HUDEP-2 (cell line): ENCODE measurements at regions not wholly inside any gene's neighbourhood (a gene's known extent, or its start where the extent isn't known, plus 50 kb on each side); places are given as distances from the start of the nearest gene placed in this dataset.
"Not testable (repeated sequence)": the region's sequence is repeated elsewhere in the genome, so short reads cannot be mapped to it uniquely, and the experiment has no call there.

Source experiments
- DNase-seq, 76 experiments: peaks; one replicate each; lab custom pipeline; 2025; ENCODE audit not compliant: unreplicated experiment in 76 of 76; lab: John Stamatoyannopoulos, UW

DNA sequence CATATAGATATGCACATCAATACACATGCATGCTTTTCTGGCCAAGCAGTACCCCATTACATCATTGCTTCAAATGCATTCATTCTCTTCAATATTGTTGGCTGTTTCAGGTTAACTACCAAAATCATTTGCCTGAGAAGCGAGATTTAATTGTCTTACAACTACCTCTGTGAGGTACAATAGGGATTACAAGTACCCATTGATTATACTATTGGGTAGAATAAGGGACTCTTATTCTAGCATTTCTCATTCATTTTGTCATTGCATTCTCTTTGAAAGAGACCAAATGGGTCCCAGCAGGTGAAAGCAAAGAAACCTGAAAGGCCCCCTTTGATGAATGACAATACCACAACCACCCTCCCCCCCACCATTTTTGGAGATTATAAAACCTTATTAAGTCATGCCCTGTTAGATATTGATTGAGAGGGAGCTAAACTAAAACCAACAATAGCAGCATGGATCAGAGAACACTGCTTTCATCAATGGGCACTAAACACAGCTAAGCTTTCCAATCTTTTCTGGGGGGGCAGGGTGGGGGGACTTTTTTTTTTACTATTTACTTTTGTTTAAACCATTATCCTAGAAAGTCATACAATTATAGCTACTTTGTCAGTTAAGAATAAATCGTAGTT lies 375.0 kb upstream of the CCNH start:
- DNase-seq: no peak

DNA sequence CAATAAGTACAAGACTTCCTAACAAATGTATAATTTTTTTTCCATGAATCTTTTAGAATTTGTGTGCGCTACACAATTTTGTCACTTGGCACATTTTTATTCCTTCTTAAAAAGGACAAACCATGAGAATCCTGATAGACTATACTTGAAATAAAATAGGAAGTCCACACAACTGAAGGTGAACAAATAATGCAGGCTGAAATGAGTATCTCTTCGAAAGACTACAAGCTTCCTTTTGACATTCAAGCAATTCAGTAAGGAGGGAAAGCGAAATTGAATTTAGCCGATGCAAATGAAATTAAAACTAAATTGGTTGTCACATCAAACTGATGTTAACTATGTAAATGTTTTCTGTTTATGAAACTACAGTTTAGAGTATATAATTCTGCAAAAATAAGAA lies 374.4 kb upstream of the CCNH start:
- DNase-seq: no peak

GRCh38 chr5:87786471-87786870 lies 373.7 kb upstream of the CCNH start:
- DNase-seq: no peak

GRCh38 chr5:87785554-87786335 lies 373.0 kb upstream of the CCNH start:
- DNase-seq: no peak

GRCh38 chr5:87784879-87785495 lies 372.3 kb upstream of the CCNH start:
- DNase-seq: no peak

- no peak for DNase-seq
Observed at GRCh38 chr5:87784311-87784710, 371.6 kb upstream of the CCNH start.

GRCh38 chr5:87782916-87783315 lies 370.2 kb upstream of the CCNH start:
- no peak for DNase-seq

DNA sequence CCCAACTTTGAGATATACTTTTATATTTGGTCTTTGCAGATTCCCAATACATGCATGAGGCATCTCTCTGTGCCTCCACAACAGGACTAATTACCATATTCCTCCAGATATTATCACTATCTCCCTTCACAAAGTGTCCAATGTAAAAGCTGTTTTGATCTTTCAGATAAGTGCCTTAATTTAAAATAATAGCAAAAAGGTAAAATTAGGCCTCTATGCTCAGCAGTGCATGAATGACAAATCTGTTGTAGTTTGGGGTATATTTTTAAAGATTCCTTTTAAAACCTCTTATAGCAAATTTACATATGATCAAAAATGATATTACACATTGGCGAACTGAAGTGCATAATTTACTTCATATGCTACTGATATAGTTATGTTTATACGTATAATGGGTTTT lies 369.2 kb upstream of the CCNH start:
- DNase-seq: no peak

- peak in 67 of 76 experiments; percentile 0 to 74 (median 41) for DNase-seq
Observed at GRCh38 chr5:87780831-87781760, 368.4 kb upstream of the CCNH start.

DNA sequence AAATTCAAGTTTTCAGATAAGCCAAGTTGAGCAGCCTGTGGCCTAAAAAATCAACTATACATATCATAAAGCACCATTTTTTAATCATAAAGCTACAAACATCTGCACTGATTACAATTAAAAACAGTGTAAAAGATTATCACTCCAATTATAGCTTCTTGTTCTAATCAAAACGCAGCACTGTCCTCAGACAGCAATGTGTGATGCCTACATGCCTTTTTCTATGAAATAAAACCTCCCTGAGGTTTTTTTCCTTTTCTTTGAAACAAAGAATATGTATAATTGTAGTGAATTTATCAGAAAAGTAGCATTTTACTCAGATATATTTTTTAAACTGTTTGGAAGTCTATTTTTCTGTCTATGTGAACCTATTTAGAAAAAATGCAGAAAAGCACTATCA lies 366.1 kb upstream of the CCNH start:
- no peak for DNase-seq

- no peak for DNase-seq
Observed at GRCh38 chr5:87777877-87778276, 365.1 kb upstream of the CCNH start.

DNA sequence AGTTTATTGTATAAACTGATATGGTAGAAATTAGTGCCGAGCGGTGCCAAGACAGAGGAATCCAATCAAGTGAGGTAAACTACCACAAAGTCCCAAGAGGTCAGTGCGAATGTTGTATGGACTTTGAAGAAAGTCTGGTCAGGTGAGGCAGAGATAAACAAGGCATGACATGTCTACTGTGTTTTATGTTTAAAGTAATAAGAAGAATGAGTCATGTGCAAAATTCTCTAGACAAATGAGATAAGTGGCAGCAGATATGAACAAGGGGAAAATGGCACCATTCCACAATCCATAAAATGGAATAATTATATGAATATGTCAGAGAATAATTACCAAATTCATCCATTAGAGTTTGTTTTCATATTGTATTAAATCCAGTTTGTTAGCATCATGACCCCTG lies 364.1 kb upstream of the CCNH start:
- DNase-seq: no peak

GRCh38 chr5:87776302-87776701 lies 363.6 kb upstream of the CCNH start:
- not testable (repeated sequence) for DNase-seq

DNA sequence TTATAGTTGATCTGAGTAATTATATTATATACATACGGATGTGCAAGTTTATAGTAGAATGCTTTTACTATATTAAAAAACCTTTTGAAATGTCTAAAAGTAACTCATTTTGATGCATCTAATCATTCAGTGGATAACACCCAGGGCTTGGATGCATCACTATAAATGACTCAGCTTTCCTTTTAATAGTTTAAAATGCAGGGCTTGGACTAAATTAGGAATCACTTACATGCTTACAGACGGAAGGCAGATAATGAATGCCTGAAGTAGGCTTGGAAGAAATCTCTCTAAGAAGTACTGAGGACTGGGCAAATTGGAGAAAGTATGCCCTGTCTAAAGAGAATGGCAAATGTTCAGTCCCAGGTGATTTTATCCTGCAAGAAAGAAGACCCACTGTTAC lies 362.5 kb upstream of the CCNH start:
- no peak for DNase-seq

DNA sequence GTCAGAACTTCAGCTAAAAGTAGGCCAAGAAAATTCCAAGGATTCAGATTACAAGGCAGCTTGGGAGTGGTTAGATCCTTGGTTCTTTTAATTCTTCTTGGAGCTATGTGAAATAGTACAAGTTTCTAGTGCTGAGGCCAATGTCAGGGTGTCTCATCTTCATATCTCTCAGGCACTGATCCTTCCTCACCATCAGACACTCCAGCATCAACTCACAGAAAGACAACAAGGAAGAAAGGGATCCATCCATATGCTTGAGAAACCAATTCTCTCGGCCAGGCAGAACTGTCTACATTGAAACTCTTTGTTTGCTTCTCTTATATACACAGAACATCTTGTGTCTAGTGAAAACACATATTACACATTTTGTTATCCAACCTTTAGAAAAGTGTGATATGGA lies 362.1 kb upstream of the CCNH start:
- no peak for DNase-seq

DNA sequence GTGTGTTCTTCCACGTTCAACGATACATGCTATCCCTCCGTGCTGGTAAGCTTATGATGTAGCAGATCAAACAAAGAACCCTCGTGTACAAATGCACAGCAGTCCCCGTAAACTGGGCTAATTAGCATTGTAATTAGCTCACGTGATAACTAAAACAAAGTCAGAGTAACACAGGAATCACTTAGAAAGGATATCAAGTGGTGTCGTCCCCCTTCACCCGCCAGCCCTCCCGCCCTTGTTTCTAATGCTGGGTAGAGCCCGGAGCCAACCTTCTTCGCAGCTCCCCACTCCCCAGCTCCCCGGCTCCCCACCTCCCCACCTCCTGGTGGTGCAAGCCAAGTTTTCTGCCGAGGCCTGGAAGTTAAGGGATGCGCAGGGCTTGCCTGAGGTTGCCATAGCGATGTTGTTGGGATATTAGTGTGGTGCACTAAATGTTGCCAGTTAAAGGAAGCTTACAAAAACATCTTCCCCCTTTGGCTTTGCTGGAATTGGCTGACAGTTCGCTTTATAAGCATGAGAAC lies 357.9 kb upstream of the CCNH start:
- DNase-seq: no peak

DNA sequence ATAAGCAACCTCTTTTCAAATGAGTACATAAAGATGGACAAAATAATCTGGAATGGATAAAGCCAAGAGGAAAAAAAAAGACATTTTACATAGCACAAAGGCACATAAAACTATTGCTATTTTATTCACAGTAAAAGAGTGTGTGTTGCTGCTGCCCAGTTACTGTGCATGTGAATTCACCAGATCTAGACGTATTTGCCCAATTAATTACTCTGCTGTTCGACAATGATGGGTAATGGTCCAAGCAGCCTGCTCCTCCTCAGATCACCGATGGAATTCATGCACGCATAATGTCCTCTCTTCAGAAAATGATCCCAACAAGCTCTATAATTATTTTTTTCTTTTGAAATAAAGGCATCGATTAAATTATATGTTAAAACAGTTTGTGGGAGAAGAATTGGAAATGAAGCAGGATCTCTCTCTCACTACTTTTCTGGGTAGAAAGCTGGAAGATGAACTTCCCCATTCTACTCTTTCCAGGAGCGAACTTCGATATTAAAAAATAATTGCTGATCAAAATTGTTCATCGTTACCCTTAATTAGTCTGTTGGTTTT lies 357.4 kb upstream of the CCNH start:
- DNase-seq: no peak

DNA sequence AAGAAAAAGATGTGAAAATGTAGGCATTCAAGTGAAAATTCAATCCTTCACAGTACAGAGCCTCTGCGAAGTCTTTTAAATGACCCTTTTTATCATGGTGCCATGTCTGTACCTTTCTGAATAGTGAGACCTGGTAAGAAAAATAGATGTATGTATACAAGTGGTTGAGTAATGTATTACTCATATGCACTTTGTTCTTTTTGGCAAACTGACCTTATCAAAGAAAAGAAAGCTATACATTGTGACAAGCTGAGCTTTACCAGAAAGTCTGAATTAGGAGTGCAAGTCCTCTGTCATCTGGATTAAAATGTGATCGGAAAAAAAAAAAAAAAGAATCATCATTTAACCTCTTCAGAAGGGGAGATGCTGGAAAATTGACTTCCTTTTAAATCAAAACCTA lies 356.4 kb upstream of the CCNH start:
- no peak for DNase-seq

DNA sequence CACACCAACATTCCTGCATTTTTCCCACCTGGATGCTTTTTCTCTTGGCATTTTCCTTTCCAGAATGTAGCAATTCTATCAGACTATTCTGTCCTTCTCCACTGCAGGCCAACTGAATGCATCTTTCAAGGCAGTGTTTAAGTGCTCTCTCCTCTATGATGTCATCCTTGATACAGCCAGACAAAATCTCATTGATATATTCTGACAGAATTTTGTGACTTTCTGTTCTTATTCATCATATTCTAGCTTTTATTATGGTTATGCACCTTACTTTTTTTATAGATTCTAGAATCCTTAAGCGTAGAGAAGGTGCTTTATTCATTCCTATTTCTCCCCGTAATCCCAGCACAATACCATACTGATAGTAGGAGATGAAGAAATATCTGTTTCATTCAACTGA lies 355.5 kb upstream of the CCNH start:
- no peak for DNase-seq

GRCh38 chr5:87765009-87765408 lies 352.3 kb upstream of the CCNH start:
- DNase-seq: no peak
